ENCODE measurements at regions not wholly inside any gene's neighbourhood (a gene's known extent, or its start where the extent isn't known, plus 50 kb on each side); places are given as distances from the start of the nearest gene placed in this dataset.

GRCh38 chr12:102611995-102612394 is 131.6 kb upstream of the IGF1 start:
- Histone ChIP-seq H3K4me3 (ENCODE audit: low read depth in 2 of 2, low read length in 2 of 2) (no peak overlapping the region), H3K4me1 (ENCODE audit: control insufficient read depth, insufficient read depth, low read length) (no peaks in the 10 kb centered on the region), H3K27ac (ENCODE audit: low read length) (no peak overlapping the region), H3K9me3 (ENCODE audit: control insufficient read depth, insufficient read depth, low read depth, low read length) (no peaks in the 10 kb centered on the region), H3K27me3 (ENCODE audit: control insufficient read depth, insufficient read depth, low read length) (no peaks in the 10 kb centered on the region), H3K36me3 (ENCODE audit: control insufficient read depth, insufficient read depth, low read length) (no peaks in the 10 kb centered on the region)
- DNase-seq (ENCODE audit: low read depth, low spot score) (no peak), ATAC-seq (no peak)
- ChIA-PET CTCF (no interaction called here), POLR2A (no interaction called here)
- intact Hi-C loops (cut with micrococcal nuclease; ENCODE audit: unreplicated experiment) (no loop called here), in situ Hi-C loops (cut with HindIII; ENCODE audit: low pct_unique_long_range_greater_than_20kb, low sequenced_read_pairs) (no loop called here)
- TF ChIP-seq CTCF (IDR thresholded peaks at IDR 0.05) (no peak), SIN3A (IDR thresholded peaks at IDR 0.05; ENCODE audit: borderline replicate concordance, insufficient read depth, low read depth, low read length) (no peak)
- BruUV-seq (replicated peaks), result no TSS peak

- H3K27me3 ChIP-seq (ENCODE audit: control insufficient read depth, insufficient read depth, low read length), result no peaks in the 10 kb centered on the region
- TF ChIP-seq REST (IDR thresholded peaks at IDR 0.05; ENCODE audit: insufficient read depth in 1 of 2, low read depth in 2 of 2, low read length in 1 of 2) (no peak), SIN3A (IDR thresholded peaks at IDR 0.05; ENCODE audit: borderline replicate concordance, insufficient read depth, low read depth, low read length) (no peak), TCF7L2 (IDR thresholded peaks at IDR 0.05; ENCODE audit: low read depth, low read length) (no peak), POLR2AphosphoS5 (IDR thresholded peaks at IDR 0.05; ENCODE audit: low read depth, low read length) (no peak), CTCF (IDR thresholded peaks at IDR 0.05) (no peak)
- in situ Hi-C loops (cut with HindIII; ENCODE audit: low pct_unique_long_range_greater_than_20kb, low sequenced_read_pairs), result no loop called here
- DNase-seq (ENCODE audit: low read depth, low spot score), result no peak
- no peaks in the 10 kb centered on the region for H3K9me3 ChIP-seq (ENCODE audit: control insufficient read depth, insufficient read depth, low read depth, low read length)
- H3K36me3 ChIP-seq (ENCODE audit: control insufficient read depth, insufficient read depth, low read length), result no peaks in the 10 kb centered on the region
- ChIA-PET POLR2A (no interaction called here), CTCF (no interaction called here)
- no peak for ATAC-seq
- no peaks in the 10 kb centered on the region for H3K4me1 ChIP-seq (ENCODE audit: control insufficient read depth, insufficient read depth, low read length)
- no TSS peak for BruUV-seq (replicated peaks)
- no peak overlapping the region for H3K4me3 ChIP-seq (ENCODE audit: low read depth in 2 of 2, low read length in 2 of 2)
- intact Hi-C loops (cut with micrococcal nuclease; ENCODE audit: unreplicated experiment), result no loop called here
- H3K27ac ChIP-seq (ENCODE audit: low read length), result no peak overlapping the region
Measured at GRCh38 chr12:102609996-102610395, 129.6 kb upstream of the IGF1 start.

DNA sequence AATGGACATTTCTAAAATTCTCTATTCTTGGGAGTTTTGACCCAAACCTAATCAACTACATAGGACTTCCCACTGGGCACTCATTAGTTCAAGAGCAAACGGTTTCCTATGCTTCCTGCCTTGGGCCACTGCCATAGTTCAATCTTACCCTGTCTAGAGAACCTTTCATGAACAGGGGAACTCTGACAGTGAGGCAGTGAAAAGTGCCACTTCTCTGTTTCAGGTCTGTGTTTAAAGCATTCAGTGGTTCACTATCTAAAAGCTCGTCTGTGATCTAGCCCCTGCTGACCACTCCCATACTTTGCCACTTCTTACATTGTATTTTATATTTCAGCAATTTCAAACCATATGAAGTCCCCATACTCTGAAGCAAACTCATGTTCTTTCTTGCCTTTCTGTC is 122.7 kb upstream of the IGF1 start:
- intact Hi-C loops (cut with micrococcal nuclease; ENCODE audit: unreplicated experiment), result no loop called here
- ATAC-seq, result no peak
- no peaks in the 10 kb centered on the region for H3K9me3 ChIP-seq (ENCODE audit: control insufficient read depth, insufficient read depth, low read depth, low read length)
- ChIA-PET CTCF (no interaction called here), POLR2A (no interaction called here)
- no TSS peak for BruUV-seq (replicated peaks)
- no peaks in the 10 kb centered on the region for H3K4me1 ChIP-seq (ENCODE audit: control insufficient read depth, insufficient read depth, low read length)
- H3K36me3 ChIP-seq (ENCODE audit: control insufficient read depth, insufficient read depth, low read length), result no peaks in the 10 kb centered on the region
- H3K27me3 ChIP-seq (ENCODE audit: control insufficient read depth, insufficient read depth, low read length), result no peaks in the 10 kb centered on the region
- no peak overlapping the region for H3K4me3 ChIP-seq (ENCODE audit: low read depth in 2 of 2, low read length in 2 of 2)
- no peak overlapping the region for H3K27ac ChIP-seq (ENCODE audit: low read length)
- no peak for DNase-seq (ENCODE audit: low read depth, low spot score)
- TF ChIP-seq REST (IDR thresholded peaks at IDR 0.05; ENCODE audit: insufficient read depth in 1 of 2, low read depth in 2 of 2, low read length in 1 of 2) (no peak), CTCF (IDR thresholded peaks at IDR 0.05) (no peak), TCF7L2 (IDR thresholded peaks at IDR 0.05; ENCODE audit: low read depth, low read length) (no peak), SIN3A (IDR thresholded peaks at IDR 0.05; ENCODE audit: borderline replicate concordance, insufficient read depth, low read depth, low read length) (no peak), POLR2AphosphoS5 (IDR thresholded peaks at IDR 0.05; ENCODE audit: low read depth, low read length) (no peak)
- in situ Hi-C loops (cut with HindIII; ENCODE audit: low pct_unique_long_range_greater_than_20kb, low sequenced_read_pairs), result no loop called here
